Activated CD4-positive, CD25-positive, alpha-beta regulatory T cell treated with anti-CD3 and anti-CD28 coated beads, Interleukin-2, amount 50 U/mL, for 24 hours (primary cell): ENCODE measurements at regions not wholly inside any gene's neighbourhood (a gene's known extent, or its start where the extent isn't known, plus 50 kb on each side); places are given as distances from the start of the nearest gene placed in this dataset.
"Not testable (repeated sequence)": the region's sequence is repeated elsewhere in the genome, so short reads cannot be mapped to it uniquely, and the experiment has no call there.

Source experiments
- ATAC-seq, 2 donors: fragments of 150-1000 bp; cut with Tn5 transposase; one replicate each; pipeline ENCODE4 v1.10.0; 2021; ENCODE audit warnings: mild to moderate bottlenecking in 1 of 2, moderate library complexity in 1 of 2

DNA sequence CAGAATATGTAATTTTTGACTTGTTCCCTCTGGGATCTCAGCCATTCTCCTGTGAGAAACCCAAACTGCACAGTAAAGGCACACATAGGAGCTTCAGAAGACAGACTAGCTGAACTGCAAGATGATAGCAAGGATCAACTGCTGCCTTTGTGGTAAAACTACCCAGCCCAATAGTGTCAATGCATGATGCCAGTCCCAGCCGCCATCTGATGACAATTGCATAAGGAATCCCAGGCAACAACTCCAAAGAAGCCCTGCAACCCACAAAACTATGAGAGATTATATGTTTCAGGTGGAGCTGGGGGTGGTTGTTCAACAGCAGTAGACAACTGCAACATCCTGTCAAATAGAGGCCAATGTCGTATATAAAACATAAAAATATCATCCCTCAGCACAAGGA is 192.4 kb upstream of the ARPP21 start:
- no peak for ATAC-seq

DNA sequence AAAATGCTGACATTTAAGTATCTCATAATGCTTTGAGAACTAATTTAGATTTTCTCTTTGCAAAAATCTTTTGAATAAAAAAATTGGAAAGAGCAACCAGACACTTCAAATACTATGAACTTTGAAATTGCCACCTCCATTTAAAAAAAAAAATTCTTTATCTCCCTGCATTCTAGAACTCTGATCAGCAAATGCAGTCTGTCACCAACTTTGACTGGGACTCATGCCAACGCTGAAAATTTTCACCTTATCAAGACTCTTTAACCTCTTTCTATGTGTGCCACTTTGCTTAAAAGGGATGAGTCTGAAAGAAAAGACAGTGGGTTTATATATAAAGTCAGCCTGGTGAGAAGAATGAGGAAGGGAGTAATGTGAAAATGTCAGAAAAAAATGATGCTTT is 191.2 kb upstream of the ARPP21 start:
- ATAC-seq: no peak

DNA sequence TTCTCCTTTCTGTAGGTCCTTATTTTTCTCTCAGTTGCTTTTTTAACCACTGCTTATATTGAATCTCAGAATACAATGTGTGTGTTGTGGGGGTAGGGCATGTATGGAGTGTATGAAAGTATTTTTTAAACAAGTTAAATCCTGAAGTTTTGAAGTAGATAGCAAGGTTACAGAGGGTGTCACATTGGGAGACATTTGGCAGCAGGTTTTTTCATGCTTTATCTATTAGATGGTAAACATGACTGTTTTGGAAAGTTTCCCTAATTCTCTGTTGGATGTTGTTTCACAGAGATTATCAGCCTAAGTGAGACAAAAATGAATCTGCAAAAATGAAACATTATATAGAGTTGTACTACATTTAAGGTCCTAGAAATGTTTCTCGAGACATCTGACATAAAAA is 190.6 kb upstream of the ARPP21 start:
- no peak for ATAC-seq

GRCh38 chr3:35454819-35455218 is 184.5 kb upstream of the ARPP21 start:
- ATAC-seq: not testable (repeated sequence)

DNA sequence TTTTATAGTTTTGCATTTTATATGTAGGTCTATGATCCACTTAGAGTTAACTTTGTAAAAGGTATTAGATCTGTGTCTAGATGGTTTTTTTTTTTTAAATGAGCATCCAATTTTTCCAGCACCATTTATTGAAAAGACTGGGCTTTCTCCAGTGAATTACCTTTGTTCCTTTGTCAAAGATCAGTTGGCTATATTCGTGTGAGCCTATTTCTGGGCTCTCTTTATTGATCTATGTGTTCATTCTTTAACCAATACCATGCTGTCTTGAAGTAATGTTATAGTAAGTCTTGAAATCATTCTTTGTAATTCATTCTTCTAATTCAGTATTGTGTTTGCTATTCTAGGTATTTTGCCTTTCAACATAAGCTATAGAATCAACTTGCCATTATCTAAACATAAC is 165.4 kb upstream of the ARPP21 start:
- no peak for ATAC-seq

DNA sequence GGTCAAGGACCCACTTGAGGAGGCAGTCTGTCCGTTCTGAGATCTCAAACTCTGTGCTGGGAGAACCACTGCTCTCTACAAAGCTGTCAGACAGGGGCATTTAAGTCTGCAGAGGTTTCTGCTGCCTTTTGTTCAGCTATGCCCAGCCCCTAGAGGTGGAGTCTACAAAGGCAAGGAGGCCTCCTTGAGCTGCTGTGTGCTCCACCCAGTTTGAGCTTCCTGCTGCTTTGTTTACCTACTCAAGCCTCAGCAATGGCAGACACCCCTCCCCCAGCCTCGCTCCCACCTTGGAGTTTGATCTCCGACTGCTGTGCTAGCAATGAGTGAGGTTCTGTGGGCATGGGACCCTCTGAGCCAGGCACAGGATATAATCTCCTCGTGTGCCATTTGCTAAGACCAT is 156.8 kb upstream of the ARPP21 start:
- ATAC-seq: not testable (repeated sequence)

DNA sequence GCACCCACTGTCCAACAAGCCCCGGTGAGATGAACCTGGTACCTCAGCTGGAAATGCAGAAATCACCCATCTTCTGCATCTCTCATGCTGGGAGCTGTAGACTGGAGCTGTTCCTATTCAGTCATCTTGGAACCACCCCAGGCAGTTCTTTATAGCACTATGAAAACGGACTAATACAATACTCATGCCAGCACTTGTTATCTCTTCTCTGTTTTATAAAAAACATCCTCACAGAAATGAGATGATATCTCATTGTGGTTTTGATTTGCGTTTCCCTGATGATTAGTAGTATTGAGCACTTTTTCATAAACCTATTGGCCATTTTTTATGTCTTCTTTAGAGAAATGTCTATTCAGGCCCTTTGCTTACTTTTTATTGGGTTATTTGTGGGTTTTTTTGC is 156.2 kb upstream of the ARPP21 start:
- ATAC-seq: no peak

- no peak for ATAC-seq
These were observed 154.3 kb upstream of the ARPP21 start for GRCh38 chr3:35484929-35485530.

- no peak for ATAC-seq
These were observed 153.0 kb upstream of the ARPP21 start for GRCh38 chr3:35486295-35486694.

DNA sequence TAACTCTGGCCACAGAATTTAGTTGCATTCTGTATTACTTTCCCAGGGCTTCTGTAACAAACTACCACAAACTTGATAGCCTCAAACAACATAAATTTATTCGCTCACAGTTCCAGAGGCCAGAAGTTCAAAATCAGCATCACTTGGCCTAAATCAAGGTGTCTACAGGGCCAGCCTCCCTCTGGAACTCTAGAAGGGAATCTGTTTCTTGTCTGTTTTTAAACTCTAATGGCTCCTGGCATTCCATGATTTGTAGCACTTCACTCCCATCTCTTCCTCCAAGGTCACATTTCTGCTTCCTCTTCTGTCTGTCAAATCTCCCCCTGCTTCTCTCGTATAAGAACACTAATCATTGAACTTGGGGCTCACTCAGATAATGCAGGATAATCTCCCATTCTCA is 151.9 kb upstream of the ARPP21 start:
- no peak for ATAC-seq

DNA sequence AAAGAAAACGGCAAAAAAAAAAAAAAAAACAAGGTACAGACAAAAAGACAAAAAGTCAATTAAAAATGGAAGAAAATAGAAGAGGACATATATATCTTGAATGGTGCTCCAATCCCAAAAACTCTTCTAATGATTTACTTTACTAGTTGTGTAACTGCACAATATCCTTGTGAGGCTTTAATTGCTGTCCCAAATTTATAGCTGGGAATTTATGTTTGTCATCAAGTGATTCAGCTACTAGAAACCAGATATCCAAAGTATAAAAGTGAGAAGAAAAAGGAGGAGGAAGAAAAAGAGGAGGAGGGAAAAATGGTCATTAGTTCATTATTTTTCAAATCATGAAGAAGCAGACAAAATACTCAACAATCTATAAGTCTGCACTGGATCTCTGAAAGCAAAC is 150.8 kb upstream of the ARPP21 start:
- ATAC-seq: no peak

- no peak for ATAC-seq
These were observed 146.5 kb upstream of the ARPP21 start for GRCh38 chr3:35492841-35493240.

GRCh38 chr3:35498506-35499210 is 140.7 kb upstream of the ARPP21 start:
- no peak for ATAC-seq

GRCh38 chr3:35500641-35501350 is 138.5 kb upstream of the ARPP21 start:
- no peak for ATAC-seq

- ATAC-seq: no peak
These were observed 136.6 kb upstream of the ARPP21 start for GRCh38 chr3:35502699-35503098.

- ATAC-seq: no peak
These were observed 134.1 kb upstream of the ARPP21 start for GRCh38 chr3:35505181-35505580.

DNA sequence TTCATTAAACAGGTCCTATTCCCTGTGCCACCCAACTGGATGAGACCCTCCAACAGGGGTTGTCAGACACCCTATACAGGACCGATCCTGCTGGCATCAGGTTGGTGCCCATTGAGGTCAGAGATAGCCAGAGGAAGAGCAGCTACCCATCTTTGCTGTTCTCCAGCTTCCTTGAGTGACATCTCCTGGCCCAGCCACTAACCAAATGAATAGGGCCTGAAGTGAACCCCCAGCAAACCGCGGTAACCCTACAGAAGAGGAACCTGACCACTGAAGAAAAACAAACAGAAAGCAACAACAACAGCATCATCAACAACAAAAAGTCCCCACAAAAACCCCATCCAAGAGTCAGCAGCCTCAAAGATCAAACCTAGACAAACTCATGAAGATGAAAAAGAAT is 133.6 kb upstream of the ARPP21 start:
- no peak for ATAC-seq

- no peak for ATAC-seq
These were observed 119.4 kb upstream of the ARPP21 start for GRCh38 chr3:35519936-35520335.

DNA sequence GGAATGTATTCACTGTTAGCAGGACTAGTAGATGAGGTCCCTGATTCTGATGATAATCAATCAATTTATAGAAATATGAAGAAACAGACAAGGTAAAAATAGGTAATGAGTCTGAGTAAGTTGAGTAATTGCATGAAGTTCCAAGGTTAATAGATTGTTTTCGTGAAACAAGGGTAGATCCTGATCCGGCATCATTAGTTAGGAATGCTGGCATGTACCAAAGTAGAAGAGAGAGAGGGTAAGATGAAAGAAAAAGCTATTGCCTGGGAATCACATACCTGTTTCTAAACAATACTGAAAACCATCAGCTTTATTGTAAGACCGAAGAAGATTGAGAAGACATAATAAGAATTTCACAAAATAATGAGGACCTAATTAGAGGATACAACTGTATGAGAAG is 118.1 kb upstream of the ARPP21 start:
- no peak for ATAC-seq

GRCh38 chr3:35522450-35522849 is 116.9 kb upstream of the ARPP21 start:
- ATAC-seq: no peak

GRCh38 chr3:35523074-35523473 is 116.3 kb upstream of the ARPP21 start:
- no peak for ATAC-seq

- ATAC-seq: no peak
These were observed 115.5 kb upstream of the ARPP21 start for GRCh38 chr3:35523838-35524237.

GRCh38 chr3:35524856-35525255 is 114.5 kb upstream of the ARPP21 start:
- no peak for ATAC-seq

GRCh38 chr3:35528728-35529127 is 110.6 kb upstream of the ARPP21 start:
- no peak for ATAC-seq
